Stimulated activated memory B cell treated with anti-CD40 and anti-IgM and Interleukin-4, amounts not matched to agents 10 μg/mL and 1 μg/mL and 100 μg/mL, for 72 hours (primary cell): ENCODE measurements at regions not wholly inside any gene's neighbourhood (a gene's known extent, or its start where the extent isn't known, plus 50 kb on each side); places are given as distances from the start of the nearest gene placed in this dataset.
A peak's percentile ranks its signal among the peaks of the same experiment; 100 is the strongest.

Experiments
- ATAC-seq: fragments of 150-1000 bp; cut with Tn5 transposase; 2 replicates; pipeline ENCODE4 v1.10.0; 2021
- H3K27ac Mint-ChIP-seq: one replicate; pipeline ENCODE4 v1.8.0; 2022; ENCODE audit warnings: mild to moderate bottlenecking, mixed read lengths
- H3K27me3 Mint-ChIP-seq: one replicate; pipeline ENCODE4 v1.8.0; 2022; ENCODE audit warnings: mixed read lengths
- H3K36me3 Mint-ChIP-seq: one replicate; pipeline ENCODE4 v1.8.0; 2022; ENCODE audit warnings: mixed read lengths
- H3K4me1 Mint-ChIP-seq: one replicate; pipeline ENCODE4 v1.8.0; 2022; ENCODE audit warnings: mixed read lengths
- H3K4me3 Mint-ChIP-seq: one replicate; pipeline ENCODE4 v1.8.0; 2022; ENCODE audit warnings: mild to moderate bottlenecking, moderate library complexity, mixed read lengths
- H3K9me3 Mint-ChIP-seq: one replicate; pipeline ENCODE4 v1.8.0; 2022; ENCODE audit warnings: mixed read lengths

DNA sequence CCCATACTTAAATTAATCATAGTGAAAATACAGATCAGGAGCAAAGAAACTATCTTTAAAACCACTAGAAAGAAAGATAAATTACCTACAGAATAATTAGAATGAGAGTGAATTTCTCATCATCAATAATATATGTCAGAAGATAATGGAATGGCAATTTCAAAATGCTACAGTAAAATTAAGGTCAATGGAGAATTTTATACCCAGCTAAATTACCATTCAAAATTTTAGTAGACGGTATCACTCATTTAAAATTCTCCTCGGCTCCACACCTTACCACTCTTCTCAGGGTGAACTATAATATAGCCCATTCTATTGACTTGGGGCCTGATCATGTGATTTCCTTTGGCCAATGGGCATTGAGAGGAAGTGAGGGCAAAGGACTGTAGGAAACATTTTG, 192.5 kb upstream of the TCERG1L start:
- no peak overlapping the region for H3K27ac Mint-ChIP-seq
- no peaks in the 10 kb centered on the region for H3K27me3 Mint-ChIP-seq
- H3K4me3 Mint-ChIP-seq, result no peak overlapping the region
- H3K9me3 Mint-ChIP-seq, result peaks cover 23% of the 10 kb centered on the region
- H3K4me1 Mint-ChIP-seq, result no peaks in the 10 kb centered on the region
- H3K36me3 Mint-ChIP-seq, result no peaks in the 10 kb centered on the region
- no peak for ATAC-seq

GRCh38 chr10:131511391-131511790, 199.9 kb upstream of the TCERG1L start:
- no peak overlapping the region for H3K4me3 Mint-ChIP-seq
- H3K27ac Mint-ChIP-seq, result no peak overlapping the region
- no peaks in the 10 kb centered on the region for H3K27me3 Mint-ChIP-seq

GRCh38 chr10:131512852-131513251, 201.3 kb upstream of the TCERG1L start:
- no peak for ATAC-seq
- H3K4me3 Mint-ChIP-seq, result no peak overlapping the region
- H3K4me1 Mint-ChIP-seq, result no peaks in the 10 kb centered on the region
- H3K36me3 Mint-ChIP-seq, result no peaks in the 10 kb centered on the region
- no peaks in the 10 kb centered on the region for H3K27me3 Mint-ChIP-seq
- peaks cover 3% of the 10 kb centered on the region for H3K9me3 Mint-ChIP-seq
- H3K27ac Mint-ChIP-seq, result no peak overlapping the region

More at GRCh38 chr10:131511391-131511790, 199.9 kb upstream of the TCERG1L start:
- H3K9me3 Mint-ChIP-seq, result peaks cover 9% of the 10 kb centered on the region
- ATAC-seq, result no peak
- H3K36me3 Mint-ChIP-seq, result no peaks in the 10 kb centered on the region
- H3K4me1 Mint-ChIP-seq, result no peaks in the 10 kb centered on the region

DNA sequence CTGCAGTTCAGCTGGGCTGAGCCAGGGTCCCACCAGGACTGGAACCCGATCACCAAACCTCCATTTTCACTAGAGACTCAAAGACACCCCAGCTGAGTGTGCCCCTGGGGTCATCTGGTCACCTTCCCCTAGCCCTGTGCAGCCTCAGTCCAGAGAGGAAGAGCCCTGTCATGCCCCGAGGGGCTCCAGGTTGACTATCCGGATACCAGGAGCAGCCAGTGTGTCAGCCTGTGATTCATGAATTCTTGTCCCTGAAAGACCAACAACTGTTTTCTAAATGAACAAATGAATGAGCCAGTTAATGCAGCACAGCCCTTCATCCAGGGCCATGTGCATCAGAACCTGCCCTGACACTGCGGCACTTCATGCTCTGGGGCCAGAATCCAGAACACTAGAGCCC, 201.9 kb upstream of the TCERG1L start:
- ATAC-seq, result no peak
- no peaks in the 10 kb centered on the region for H3K4me1 Mint-ChIP-seq
- H3K27ac Mint-ChIP-seq, result no peak overlapping the region
- H3K9me3 Mint-ChIP-seq, result peaks cover 3% of the 10 kb centered on the region
- H3K27me3 Mint-ChIP-seq, result no peaks in the 10 kb centered on the region
- no peak overlapping the region for H3K4me3 Mint-ChIP-seq
- no peaks in the 10 kb centered on the region for H3K36me3 Mint-ChIP-seq

DNA sequence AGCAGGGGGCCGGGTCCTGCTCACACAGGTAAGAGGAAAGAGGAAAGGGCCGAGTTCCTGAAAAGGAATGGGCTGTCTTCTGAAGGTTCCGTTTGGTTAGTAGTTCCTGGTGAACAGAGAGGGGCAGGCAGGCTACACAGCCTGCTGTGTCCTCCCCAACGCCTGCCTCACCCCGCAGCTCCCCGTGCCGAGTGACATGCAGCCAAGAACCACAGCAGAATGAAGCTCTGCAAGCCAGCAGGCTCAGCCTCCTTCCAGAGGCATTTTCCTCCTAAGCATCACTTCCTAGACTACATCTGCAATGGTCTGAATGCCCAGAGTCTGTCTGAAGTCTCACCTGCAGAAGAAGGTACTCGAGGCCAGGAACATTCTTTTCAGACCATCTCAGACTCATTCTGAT, 202.4 kb upstream of the TCERG1L start:
- H3K27ac Mint-ChIP-seq, result no peak overlapping the region
- no peak overlapping the region for H3K4me3 Mint-ChIP-seq
- H3K9me3 Mint-ChIP-seq, result peaks cover 3% of the 10 kb centered on the region
- no peak for ATAC-seq
- H3K36me3 Mint-ChIP-seq, result no peaks in the 10 kb centered on the region
- H3K4me1 Mint-ChIP-seq, result no peaks in the 10 kb centered on the region
- H3K27me3 Mint-ChIP-seq, result no peaks in the 10 kb centered on the region

GRCh38 chr10:131514454-131514853, 202.9 kb upstream of the TCERG1L start:
- H3K9me3 Mint-ChIP-seq, result no peaks in the 10 kb centered on the region
- no peak overlapping the region for H3K27ac Mint-ChIP-seq
- H3K4me3 Mint-ChIP-seq, result no peak overlapping the region
- no peaks in the 10 kb centered on the region for H3K4me1 Mint-ChIP-seq
- ATAC-seq, result no peak
- H3K27me3 Mint-ChIP-seq, result no peaks in the 10 kb centered on the region
- no peaks in the 10 kb centered on the region for H3K36me3 Mint-ChIP-seq

GRCh38 chr10:131516285-131516684, 204.8 kb upstream of the TCERG1L start:
- Mint-ChIP-seq H3K4me1 (no peaks in the 10 kb centered on the region), H3K4me3 (no peak overlapping the region), H3K9me3 (no peaks in the 10 kb centered on the region), H3K27ac (no peak overlapping the region), H3K27me3 (no peaks in the 10 kb centered on the region), H3K36me3 (no peaks in the 10 kb centered on the region)
- ATAC-seq, result no peak

- Mint-ChIP-seq H3K27me3 (no peaks in the 10 kb centered on the region), H3K36me3 (no peaks in the 10 kb centered on the region), H3K4me3 (no peak overlapping the region), H3K9me3 (no peaks in the 10 kb centered on the region), H3K27ac (no peak overlapping the region), H3K4me1 (no peaks in the 10 kb centered on the region)
- no peak for ATAC-seq
Measured at GRCh38 chr10:131517781-131518180, 206.3 kb upstream of the TCERG1L start.

DNA sequence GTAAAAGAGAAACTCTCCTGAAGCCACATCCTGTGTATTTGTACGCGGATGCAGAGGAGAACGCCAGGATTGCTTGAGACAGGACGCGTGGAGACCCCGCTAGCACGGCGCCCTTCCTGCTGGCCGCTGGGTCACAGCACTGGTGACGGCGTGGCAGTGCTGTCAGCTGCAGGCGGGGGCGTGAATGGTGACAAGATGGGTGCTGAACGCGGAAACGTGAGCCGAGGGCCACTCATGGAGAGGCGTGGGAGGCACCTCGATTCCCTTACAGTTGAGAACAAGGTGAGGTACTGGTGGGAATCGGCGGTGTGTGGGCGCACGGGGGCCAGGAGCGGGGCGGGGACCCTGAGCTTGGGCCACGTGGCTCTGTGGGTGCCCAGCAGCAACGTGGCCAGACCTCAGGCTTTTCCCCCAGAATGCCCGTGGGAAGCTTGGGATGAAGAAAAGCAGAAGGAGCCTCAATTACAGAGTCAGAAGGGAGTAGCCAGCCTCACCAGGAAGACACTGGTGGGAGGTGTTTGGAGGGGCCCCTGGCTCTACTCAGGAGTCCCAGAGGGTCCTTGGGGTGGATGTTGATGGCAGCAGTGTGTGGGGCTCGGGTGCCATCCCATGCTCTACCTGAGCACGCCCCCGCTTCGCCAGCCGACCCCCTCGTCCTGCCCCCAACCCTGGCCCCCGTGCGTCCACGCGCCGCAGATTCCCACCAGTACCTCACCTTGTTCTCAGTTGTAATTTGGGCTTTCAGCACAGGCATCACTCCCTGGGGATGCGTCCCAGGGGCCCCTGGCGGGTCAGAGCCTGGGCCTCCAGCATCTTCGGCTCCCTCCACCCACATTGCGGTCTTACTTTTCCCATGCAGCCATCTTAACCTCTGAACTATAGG, 208.4 kb upstream of the TCERG1L start:
- ATAC-seq, result peak; percentile 27
- Mint-ChIP-seq H3K27ac (no peak overlapping the region), H3K4me3 (no peak overlapping the region), H3K9me3 (peaks cover 3% of the 10 kb centered on the region), H3K27me3 (no peaks in the 10 kb centered on the region), H3K4me1 (no peaks in the 10 kb centered on the region), H3K36me3 (no peaks in the 10 kb centered on the region)

GRCh38 chr10:131531265-131532190, 220.0 kb upstream of the TCERG1L start:
- no peaks in the 10 kb centered on the region for H3K27me3 Mint-ChIP-seq
- ATAC-seq, result peak; percentile 44
- H3K4me3 Mint-ChIP-seq, result no peak overlapping the region

DNA sequence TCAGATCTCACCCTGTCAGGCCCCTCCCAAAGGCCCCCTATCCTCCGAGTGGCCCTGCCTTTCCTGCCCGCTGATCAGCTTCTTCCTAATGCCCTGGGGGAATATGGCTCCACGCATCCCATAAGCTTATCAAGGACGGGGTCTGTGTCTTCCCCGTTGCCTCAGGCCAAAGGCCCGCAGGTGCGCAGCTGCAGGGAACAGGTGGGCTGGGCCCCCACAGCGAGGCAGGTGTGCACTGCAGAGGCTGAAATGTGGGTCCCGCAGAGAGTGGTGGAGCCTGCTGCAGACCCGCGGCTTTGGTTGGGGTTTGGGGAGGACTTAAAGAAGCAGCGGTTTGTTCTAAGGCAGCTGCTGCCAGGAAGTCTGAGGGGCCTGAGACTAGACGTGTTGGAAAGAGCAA, 220.8 kb upstream of the TCERG1L start:
- no peaks in the 10 kb centered on the region for H3K4me1 Mint-ChIP-seq
- H3K27ac Mint-ChIP-seq, result no peak overlapping the region
- no peaks in the 10 kb centered on the region for H3K27me3 Mint-ChIP-seq
- no peak for ATAC-seq
- H3K9me3 Mint-ChIP-seq, result peaks cover 3% of the 10 kb centered on the region
- no peak overlapping the region for H3K4me3 Mint-ChIP-seq
- no peaks in the 10 kb centered on the region for H3K36me3 Mint-ChIP-seq

More at GRCh38 chr10:131531265-131532190, 220.0 kb upstream of the TCERG1L start:
- H3K36me3 Mint-ChIP-seq, result no peaks in the 10 kb centered on the region
- no peak overlapping the region for H3K27ac Mint-ChIP-seq
- no peaks in the 10 kb centered on the region for H3K4me1 Mint-ChIP-seq
- H3K9me3 Mint-ChIP-seq, result peaks cover 3% of the 10 kb centered on the region

DNA sequence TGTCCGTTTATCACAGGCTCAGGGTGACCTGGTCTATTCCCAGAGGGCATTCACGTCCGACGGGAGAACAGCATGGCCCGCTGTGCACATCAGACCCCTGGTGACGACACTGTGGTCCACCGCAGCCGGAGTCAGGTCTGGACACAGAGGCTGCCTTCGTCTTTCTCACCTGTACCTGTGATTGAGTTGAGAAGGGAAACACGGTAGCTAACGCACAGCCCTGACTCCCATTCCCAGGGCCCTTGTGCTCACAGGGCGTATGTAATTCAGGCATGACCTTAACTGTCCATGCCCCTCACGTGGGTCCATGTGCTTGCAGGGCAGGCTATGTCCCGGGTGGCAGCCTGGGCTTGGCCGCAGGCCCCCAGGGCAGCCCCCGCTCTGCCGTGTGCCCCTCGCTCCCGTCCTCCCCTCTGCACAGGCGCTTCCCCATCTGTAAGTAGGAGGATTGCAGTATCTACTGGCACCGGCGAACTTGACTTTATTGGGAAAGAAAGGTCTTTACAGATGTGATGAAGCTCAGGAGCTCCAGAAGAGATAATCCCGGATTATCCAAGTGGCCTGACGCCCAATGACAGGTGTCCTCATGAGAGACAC, 221.3 kb upstream of the TCERG1L start:
- Mint-ChIP-seq H3K4me3 (no peak overlapping the region), H3K4me1 (no peaks in the 10 kb centered on the region), H3K27ac (no peak overlapping the region), H3K9me3 (peaks cover 3% of the 10 kb centered on the region), H3K27me3 (no peaks in the 10 kb centered on the region), H3K36me3 (no peaks in the 10 kb centered on the region)
- ATAC-seq, result no peak

DNA sequence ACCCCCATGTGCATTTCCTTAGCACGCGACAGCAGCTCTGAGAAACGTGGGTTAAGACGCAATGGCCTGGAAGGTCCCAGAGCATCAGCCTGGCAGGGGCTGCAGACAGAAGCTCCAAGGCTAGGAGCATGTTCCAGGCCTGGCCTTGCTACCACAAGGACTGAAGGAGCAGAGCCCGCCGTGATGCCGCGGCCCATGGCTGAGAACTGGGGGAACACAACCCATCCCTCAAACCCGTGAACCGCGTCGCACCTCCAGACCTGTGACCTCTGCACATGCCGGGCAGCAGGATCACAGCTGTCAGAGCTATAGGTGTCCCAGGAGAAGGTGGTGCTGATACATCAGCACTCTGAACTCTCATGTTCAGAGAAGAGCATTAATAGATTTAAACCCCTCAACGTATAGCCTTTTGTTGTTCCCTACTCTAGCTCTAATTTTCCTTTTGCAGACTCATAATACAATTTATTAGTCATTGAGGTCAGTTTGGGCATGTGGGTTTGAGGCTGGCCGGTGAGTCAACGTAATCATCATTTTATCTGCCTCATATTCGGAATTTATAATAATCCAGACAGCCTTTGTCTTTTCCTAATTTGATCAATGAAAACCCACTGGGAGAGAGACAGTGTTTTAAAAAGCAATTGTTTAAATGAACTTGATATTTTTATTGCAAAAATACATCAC, 222.5 kb upstream of the TCERG1L start:
- Mint-ChIP-seq H3K27ac (no peak overlapping the region), H3K4me3 (no peak overlapping the region), H3K9me3 (no peaks in the 10 kb centered on the region), H3K36me3 (no peaks in the 10 kb centered on the region), H3K4me1 (no peaks in the 10 kb centered on the region), H3K27me3 (no peaks in the 10 kb centered on the region)
- no peak for ATAC-seq

- Mint-ChIP-seq H3K9me3 (no peaks in the 10 kb centered on the region), H3K27ac (no peak overlapping the region), H3K4me3 (no peak overlapping the region), H3K4me1 (no peaks in the 10 kb centered on the region), H3K36me3 (no peaks in the 10 kb centered on the region), H3K27me3 (no peaks in the 10 kb centered on the region)
- ATAC-seq, result no peak
Measured at GRCh38 chr10:131534836-131535235, 223.3 kb upstream of the TCERG1L start.

GRCh38 chr10:131536676-131537075, 225.2 kb upstream of the TCERG1L start:
- Mint-ChIP-seq H3K9me3 (peaks cover 3% of the 10 kb centered on the region), H3K27ac (no peak overlapping the region), H3K4me1 (no peaks in the 10 kb centered on the region), H3K4me3 (no peak overlapping the region), H3K27me3 (no peaks in the 10 kb centered on the region), H3K36me3 (no peaks in the 10 kb centered on the region)
- no peak for ATAC-seq
